Esophagus squamous epithelium (tissue), 4 donors: ENCODE measurements at regions not wholly inside any gene's neighbourhood (a gene's known extent, or its start where the extent isn't known, plus 50 kb on each side); places are given as distances from the start of the nearest gene placed in this dataset.

ENCODE experiments used
- CTCF ChIP-seq, 6 experiments: fragments of 450-650 bp in 4 of 6; fragments of 200-600 bp in 2 of 6; sonication (generic) in 2 of 6; IDR thresholded peaks; one replicate each; pipeline ENCODE4 v1.5.1; 2016 to 2019; ENCODE audit warnings: antibody characterized with exemption in 6 of 6, mild to moderate bottlenecking in 4 of 6, moderate library complexity in 4 of 6
- POLR2A ChIP-seq, 4 donors: fragments of 450-650 bp; IDR thresholded peaks; one replicate each; pipeline ENCODE4 v1.6.1; 2017; ENCODE audit warnings: antibody characterized with exemption in 4 of 4, mild to moderate bottlenecking in 4 of 4, moderate library complexity in 3 of 4

GRCh38 chrX:45762699-45763647 lies 562.3 kb upstream of the DIPK2B start:
- TF ChIP-seq CTCF (IDR thresholded peaks at IDR 0.05): no peak
- no peak for TF ChIP-seq POLR2A (IDR thresholded peaks at IDR 0.05)
